Mesendoderm (in vitro differentiated cells): ENCODE measurements at regions not wholly inside any gene's neighbourhood (a gene's known extent, or its start where the extent isn't known, plus 50 kb on each side); places are given as distances from the start of the nearest gene placed in this dataset.

Source experiments
- DNase-seq: peaks from one replicate; pipeline ENCODE4 v3.0.0; 2013
- H2AK5ac ChIP-seq: 2 replicates; pipeline ENCODE4 v1.6.1; 2013; ENCODE audit warnings: low read length, inconsistent platforms
- H2BK120ac ChIP-seq: 2 replicates; pipeline ENCODE4 v1.6.1; 2013; ENCODE audit warnings: low read depth, mild to moderate bottlenecking, low read length, moderate library complexity, mixed read lengths
- H2BK15ac ChIP-seq: replicated peaks from 2 replicates; pipeline ENCODE4 v1.6.1; 2013; ENCODE audit warnings: low read depth, mild to moderate bottlenecking, moderate library complexity
- H2BK5ac ChIP-seq: 2 replicates; pipeline ENCODE4 v1.6.1; 2013; ENCODE audit warnings: low read length, inconsistent platforms
- H3K18ac ChIP-seq: 2 replicates; pipeline ENCODE4 v1.6.1; 2013; ENCODE audit warnings: mild to moderate bottlenecking, low read length, mixed read lengths
- H3K23ac ChIP-seq: one replicate; pipeline ENCODE4 v1.6.1; 2013; ENCODE audit warnings: low read length
- H3K27ac ChIP-seq: 2 replicates; pipeline ENCODE4 v1.5.1; 2013; ENCODE audit warnings: low read depth, mild to moderate bottlenecking, inconsistent platforms, low read length, moderate library complexity
- H3K27me3 ChIP-seq: 2 replicates; pipeline ENCODE4 v1.6.1; 2013; ENCODE audit warnings: low read length, control low read depth, mild to moderate bottlenecking, inconsistent platforms; ENCODE audit not compliant: insufficient read depth, poor library complexity
- H3K36me3 ChIP-seq: 2 replicates; pipeline ENCODE4 v1.6.1; 2013; ENCODE audit warnings: low read length, inconsistent platforms; ENCODE audit not compliant: control insufficient read depth, insufficient read depth
- H3K4ac ChIP-seq: one replicate; pipeline ENCODE4 v1.6.1; 2013; ENCODE audit warnings: low read depth, mild to moderate bottlenecking, low read length, moderate library complexity
- H3K4me1 ChIP-seq: 2 replicates; pipeline ENCODE4 v1.6.1; 2013; ENCODE audit warnings: low read depth, low read length, inconsistent platforms; ENCODE audit not compliant: control insufficient read depth
- H3K4me2 ChIP-seq: 2 replicates; pipeline ENCODE4 v1.6.1; 2013; ENCODE audit warnings: low read length
- H3K4me3 ChIP-seq: 2 replicates; pipeline ENCODE4 v1.5.1; 2013; ENCODE audit warnings: mild to moderate bottlenecking, low read length
- H3K56ac ChIP-seq: one replicate; pipeline ENCODE4 v1.6.1; 2013; ENCODE audit warnings: low read length
- H3K79me1 ChIP-seq: 2 replicates; pipeline ENCODE4 v1.6.1; 2013; ENCODE audit warnings: low read length, inconsistent platforms
- H3K79me2 ChIP-seq: 2 replicates; pipeline ENCODE4 v1.6.1; 2013; ENCODE audit warnings: mild to moderate bottlenecking, low read length; ENCODE audit not compliant: control insufficient read depth, insufficient read depth
- H3K9ac ChIP-seq: 2 replicates; pipeline ENCODE4 v1.6.1; 2013; ENCODE audit warnings: low read length, inconsistent platforms
- H4K5ac ChIP-seq: one replicate; pipeline ENCODE4 v1.6.1; 2013; ENCODE audit warnings: low read length
- H4K8ac ChIP-seq: one replicate; pipeline ENCODE4 v1.6.1; 2013; ENCODE audit warnings: low read depth, mild to moderate bottlenecking, control low read depth, low read length, moderate library complexity
- WGBS: extraction: QIAGEN DNeasy Blood & Tissue Kit; methylation state at CpG from one replicate; pipeline ENCODE4 v1.1.7; 2013; ENCODE audit warnings: low lambda C conversion rate, missing lambda C conversion rate; ENCODE audit not compliant: insufficient coverage; ENCODE audit errors: extremely low coverage; 5-methylcytosine and 5-hydroxymethylcytosine counted together

- H3K4me1 ChIP-seq: no peaks in the 10 kb centered on the region
- no peak for DNase-seq
- H3K27ac ChIP-seq: no peak overlapping the region
- H4K5ac ChIP-seq: no peak overlapping the region
- H3K4me3 ChIP-seq: no peak overlapping the region
- no peaks in the 10 kb centered on the region for H3K79me1 ChIP-seq
- no peak overlapping the region for H4K8ac ChIP-seq
- no peak overlapping the region for H3K23ac ChIP-seq
- H3K56ac ChIP-seq: no peak overlapping the region
- H3K18ac ChIP-seq: no peak overlapping the region
- H3K4me2 ChIP-seq: no peak overlapping the region
- no peaks in the 10 kb centered on the region for H3K36me3 ChIP-seq
- H2BK15ac ChIP-seq: no peak overlapping the region
- no peak overlapping the region for H2AK5ac ChIP-seq
- no peak overlapping the region for H3K4ac ChIP-seq
- H3K27me3 ChIP-seq: no peaks in the 10 kb centered on the region
- H2BK5ac ChIP-seq: no peak overlapping the region
- no peak overlapping the region for H2BK120ac ChIP-seq
- H3K79me2 ChIP-seq: no peaks in the 10 kb centered on the region
- no peak overlapping the region for H3K9ac ChIP-seq
- WGBS: no CpG with 5 or more reads among the region's 4 CpGs
Observed at GRCh38 chr2:19503406-19503805, 145.0 kb upstream of the OSR1 start.

- Histone ChIP-seq H3K23ac (no peak overlapping the region), H3K4me3 (no peak overlapping the region), H2AK5ac (no peak overlapping the region), H3K79me2 (no peaks in the 10 kb centered on the region), H3K56ac (no peak overlapping the region), H4K5ac (no peak overlapping the region), H2BK120ac (no peak overlapping the region), H3K27me3 (no peaks in the 10 kb centered on the region), H2BK5ac (no peak overlapping the region), H3K4ac (no peak overlapping the region), H3K36me3 (no peaks in the 10 kb centered on the region), H3K9ac (no peak overlapping the region), H4K8ac (no peak overlapping the region), H3K27ac (no peak overlapping the region), H3K18ac (no peak overlapping the region), H3K79me1 (no peaks in the 10 kb centered on the region), H2BK15ac (no peak overlapping the region), H3K4me1 (no peaks in the 10 kb centered on the region), H3K4me2 (no peak overlapping the region)
- no peak for DNase-seq
Observed at GRCh38 chr2:19500126-19500525, 141.7 kb upstream of the OSR1 start.

- Histone ChIP-seq H4K8ac (no peak overlapping the region), H3K4me3 (no peak overlapping the region), H2BK5ac (no peak overlapping the region), H2BK120ac (no peak overlapping the region), H3K27ac (no peak overlapping the region), H3K4ac (no peak overlapping the region), H3K18ac (no peak overlapping the region), H2AK5ac (no peak overlapping the region), H3K56ac (no peak overlapping the region), H3K36me3 (no peaks in the 10 kb centered on the region), H4K5ac (no peak overlapping the region), H3K9ac (no peak overlapping the region), H3K79me2 (no peaks in the 10 kb centered on the region), H2BK15ac (no peak overlapping the region), H3K4me1 (no peaks in the 10 kb centered on the region), H3K27me3 (no peaks in the 10 kb centered on the region), H3K4me2 (no peak overlapping the region), H3K79me1 (no peaks in the 10 kb centered on the region), H3K23ac (no peak overlapping the region)
- no peak for DNase-seq
- no CpG with 5 or more reads among the region's 5 CpGs for WGBS
Observed at GRCh38 chr2:19496646-19497045, 138.2 kb upstream of the OSR1 start.

- Histone ChIP-seq H4K8ac (no peak overlapping the region), H3K23ac (no peak overlapping the region), H3K9ac (no peak overlapping the region), H3K79me1 (no peaks in the 10 kb centered on the region), H3K56ac (no peak overlapping the region), H3K4ac (no peak overlapping the region), H3K4me3 (no peak overlapping the region), H3K18ac (no peak overlapping the region), H3K27me3 (no peaks in the 10 kb centered on the region), H4K5ac (no peak overlapping the region), H3K27ac (no peak overlapping the region), H3K79me2 (no peaks in the 10 kb centered on the region), H2BK15ac (no peak overlapping the region), H3K4me2 (no peak overlapping the region), H3K36me3 (no peaks in the 10 kb centered on the region), H2BK5ac (no peak overlapping the region), H3K4me1 (no peaks in the 10 kb centered on the region), H2BK120ac (no peak overlapping the region), H2AK5ac (no peak overlapping the region)
- no CpG with 5 or more reads among the region's 4 CpGs for WGBS
- no peak for DNase-seq
Observed at GRCh38 chr2:19494241-19494640, 135.8 kb upstream of the OSR1 start.

- no peak overlapping the region for H2AK5ac ChIP-seq
- H3K4me3 ChIP-seq: no peak overlapping the region
- no peak overlapping the region for H3K23ac ChIP-seq
- no peak overlapping the region for H4K8ac ChIP-seq
- no peak overlapping the region for H3K9ac ChIP-seq
- no peak overlapping the region for H3K4me2 ChIP-seq
- H2BK5ac ChIP-seq: no peak overlapping the region
- H3K79me2 ChIP-seq: no peaks in the 10 kb centered on the region
- H4K5ac ChIP-seq: no peak overlapping the region
- H3K79me1 ChIP-seq: no peaks in the 10 kb centered on the region
- H3K27ac ChIP-seq: no peak overlapping the region
- no peak for DNase-seq
- no peak overlapping the region for H3K18ac ChIP-seq
- H3K36me3 ChIP-seq: no peaks in the 10 kb centered on the region
- H3K56ac ChIP-seq: no peak overlapping the region
- WGBS: 100% methylated on average over 1 of the region's 3 CpGs
- no peaks in the 10 kb centered on the region for H3K27me3 ChIP-seq
- H2BK15ac ChIP-seq: no peak overlapping the region
- no peak overlapping the region for H2BK120ac ChIP-seq
- H3K4me1 ChIP-seq: no peaks in the 10 kb centered on the region
- H3K4ac ChIP-seq: no peak overlapping the region
Observed at GRCh38 chr2:19491796-19492195, 133.4 kb upstream of the OSR1 start.

- no peak overlapping the region for H4K8ac ChIP-seq
Observed at GRCh38 chr2:19490846-19491435, 132.5 kb upstream of the OSR1 start.

More at GRCh38 chr2:19490846-19491435, 132.5 kb upstream of the OSR1 start:
- Histone ChIP-seq H2AK5ac (no peak overlapping the region), H3K9ac (no peak overlapping the region), H3K18ac (no peak overlapping the region), H3K4me1 (no peaks in the 10 kb centered on the region), H3K79me2 (no peaks in the 10 kb centered on the region), H2BK5ac (no peak overlapping the region), H3K23ac (no peak overlapping the region), H3K4me3 (no peak overlapping the region), H3K36me3 (no peaks in the 10 kb centered on the region), H4K5ac (no peak overlapping the region), H2BK15ac (no peak overlapping the region), H3K4ac (no peak overlapping the region), H3K79me1 (no peaks in the 10 kb centered on the region), H3K56ac (no peak overlapping the region), H3K27me3 (no peaks in the 10 kb centered on the region), H3K4me2 (no peak overlapping the region), H2BK120ac (no peak overlapping the region), H3K27ac (no peak overlapping the region)
- no CpG with 5 or more reads among the region's 8 CpGs for WGBS
- no peak for DNase-seq
